ENCODE measurements at regions not wholly inside any gene's neighbourhood (a gene's known extent, or its start where the extent isn't known, plus 50 kb on each side); places are given as distances from the start of the nearest gene placed in this dataset.

- TF ChIP-seq EZH2 (IDR thresholded peaks at IDR 0.05; ENCODE audit: borderline replicate concordance) (no peak), CTCF (IDR thresholded peaks at IDR 0.05; ENCODE audit: poor library complexity) (no peak)
Observed at GRCh38 chr3:154849408-154849807, 230.7 kb upstream of the MME start.

Data from hepatocyte (in vitro differentiated cells).